B cell (primary cell): ENCODE measurements at regions not wholly inside any gene's neighbourhood (a gene's known extent, or its start where the extent isn't known, plus 50 kb on each side); places are given as distances from the start of the nearest gene placed in this dataset.

Source experiments
- ATAC-seq: fragments of 200-7000 bp; cut with Tn5 transposase; one replicate; pipeline ENCODE4 v1.10.0; 2021; ENCODE audit warnings: low read depth, mild to moderate bottlenecking, moderate number of reproducible peaks, moderate library complexity
- CTCF ChIA-PET: fragments of 350-600 bp; sonication (Branson Sonifier 250); formaldehyde crosslinking; loops from one replicate; lab custom pipeline; 2021; ENCODE audit warnings: antibody characterized with exemption, inconsistent platforms; lab: Charles Lee
- POLR2A ChIA-PET: fragments of 350-600 bp; sonication (Branson Sonifier 250); formaldehyde crosslinking; loops from one replicate; lab custom pipeline; 2021; ENCODE audit warnings: antibody characterized with exemption; lab: Charles Lee
- DNase-seq: peaks from one replicate; pipeline ENCODE4 v3.0.0; 2013
- H2AFZ ChIP-seq: 2 replicates; pipeline ENCODE4 v1.6.1; 2012; ENCODE audit warnings: mild to moderate bottlenecking, low read depth, low read length; ENCODE audit not compliant: insufficient read depth, poor library complexity, severe bottlenecking
- H3K27ac ChIP-seq, 2 donors: 1 replicate in 1 of 2; 2 replicates in 1 of 2; pipeline ENCODE4 v1.5.1; 2012 to 2013; ENCODE audit warnings: low read length in 2 of 2, mild to moderate bottlenecking in 2 of 2, moderate library complexity in 1 of 2
- H3K27me3 ChIP-seq, 4 experiments: fragments of 200-600 bp in 1 of 4; sonication (generic) in 1 of 4; replicated peaks in 1 of 4; 1 replicate in 2 of 4; 2 replicates in 2 of 4; pipeline versions ENCODE4 v1.6.1 to v1.7.0; 2013 to 2016; ENCODE audit warnings: low read length in 3 of 4, mild to moderate bottlenecking in 2 of 4, mixed read lengths in 1 of 4, moderate library complexity in 1 of 4; ENCODE audit not compliant: insufficient read depth in 4 of 4, control insufficient read depth in 3 of 4; ENCODE audit errors: control extremely low read depth in 1 of 4
- H3K36me3 ChIP-seq, 2 experiments: replicated peaks in 1 of 2; 1 replicate in 1 of 2; 2 replicates in 1 of 2; pipeline versions ENCODE4 v1.6.1 to v1.7.1; 2013; ENCODE audit warnings: low read length in 1 of 2; ENCODE audit not compliant: insufficient read depth in 2 of 2, control insufficient read depth in 1 of 2; ENCODE audit errors: control extremely low read depth in 1 of 2, extremely low read depth in 1 of 2
- H3K4me1 ChIP-seq, 2 donors: fragments of 200-600 bp in 1 of 2; sonication (generic) in 1 of 2; 1 replicate in 1 of 2; 2 replicates in 1 of 2; pipeline versions ENCODE4 v1.5.1 to v1.6.1; 2013 to 2017; ENCODE audit warnings: low read length in 2 of 2; ENCODE audit not compliant: control insufficient read depth in 2 of 2, insufficient read depth in 2 of 2
- H3K4me2 ChIP-seq: replicated peaks from 2 replicates; pipeline ENCODE3; 2012; ENCODE audit warnings: mild to moderate bottlenecking, low read depth, low read length; ENCODE audit not compliant: poor library complexity, severe bottlenecking
- H3K4me3 ChIP-seq, 5 experiments: fragments of 200-600 bp in 1 of 5; sonication (generic) in 1 of 5; 1 replicate in 3 of 5; 2 replicates in 2 of 5; pipeline versions ENCODE4 v1.5.1 to v1.7.0; 2011 to 2016; ENCODE audit warnings: low read length in 4 of 5, mild to moderate bottlenecking in 4 of 5, low read depth in 2 of 5, control low read depth in 1 of 5, moderate library complexity in 1 of 5; ENCODE audit not compliant: insufficient read depth in 1 of 5; ENCODE audit errors: control extremely low read depth in 1 of 5, extremely low read depth in 1 of 5
- H3K79me2 ChIP-seq: fragments of 200-600 bp; sonication (generic); one replicate; pipeline ENCODE4 v1.6.0; 2016; ENCODE audit warnings: low read length; ENCODE audit not compliant: control insufficient read depth, insufficient read depth
- H3K9ac ChIP-seq: fragments of 200-600 bp; sonication (generic); 2 replicates; pipeline ENCODE4 v1.6.1; 2017; ENCODE audit warnings: mild to moderate bottlenecking, low read length, moderate library complexity
- H3K9me3 ChIP-seq, 3 donors: one replicate each; pipeline versions ENCODE4 v1.6.1 to v1.7.1; 2013; ENCODE audit warnings: low read length in 2 of 3; ENCODE audit not compliant: control insufficient read depth in 2 of 3, insufficient read depth in 1 of 3; ENCODE audit errors: control extremely low read depth in 1 of 3
- H4K20me1 ChIP-seq: 2 replicates; pipeline ENCODE4 v1.6.0; 2012; ENCODE audit warnings: mild to moderate bottlenecking, low read length; ENCODE audit not compliant: insufficient read depth, control insufficient read depth, poor library complexity, severe bottlenecking
- H3K27ac Mint-ChIP-seq: one replicate; pipeline ENCODE4 v1.8.0; 2021; ENCODE audit warnings: mixed read lengths
- H3K27me3 Mint-ChIP-seq: one replicate; pipeline ENCODE4 v1.8.0; 2021; ENCODE audit warnings: mixed read lengths
- H3K4me1 Mint-ChIP-seq: one replicate; pipeline ENCODE4 v1.8.0; 2021; ENCODE audit warnings: mixed read lengths
- H3K4me3 Mint-ChIP-seq: one replicate; pipeline ENCODE4 v1.8.0; 2021; ENCODE audit warnings: mixed read lengths
- H3K9me3 Mint-ChIP-seq: one replicate; pipeline ENCODE4 v1.8.0; 2022; ENCODE audit warnings: mixed read lengths; ENCODE audit not compliant: insufficient read depth
- CTCF ChIP-seq: fragments of 200-600 bp; IDR thresholded peaks from one replicate; pipeline ENCODE4 v1.8.0; 2022; ENCODE audit warnings: antibody characterized with exemption, mild to moderate bottlenecking
- EZH2 ChIP-seq: IDR thresholded peaks from 2 replicates; pipeline ENCODE4 v1.6.1; 2012; ENCODE audit warnings: borderline replicate concordance, low read depth, mild to moderate bottlenecking, moderate library complexity, low read length; ENCODE audit not compliant: insufficient read depth, poor library complexity, severe bottlenecking
- WGBS: methylation state at CpG from one replicate; pipeline ENCODE4 v1.1.5; 2013; ENCODE audit warnings: missing lambda C conversion rate; ENCODE audit not compliant: insufficient coverage; 5-methylcytosine and 5-hydroxymethylcytosine counted together
- intact Hi-C: fragments of 100-400 bp; cut with micrococcal nuclease; formaldehyde crosslinking; loops from one replicate; pipeline ENCODE4 v1.10.0; 2022

DNA sequence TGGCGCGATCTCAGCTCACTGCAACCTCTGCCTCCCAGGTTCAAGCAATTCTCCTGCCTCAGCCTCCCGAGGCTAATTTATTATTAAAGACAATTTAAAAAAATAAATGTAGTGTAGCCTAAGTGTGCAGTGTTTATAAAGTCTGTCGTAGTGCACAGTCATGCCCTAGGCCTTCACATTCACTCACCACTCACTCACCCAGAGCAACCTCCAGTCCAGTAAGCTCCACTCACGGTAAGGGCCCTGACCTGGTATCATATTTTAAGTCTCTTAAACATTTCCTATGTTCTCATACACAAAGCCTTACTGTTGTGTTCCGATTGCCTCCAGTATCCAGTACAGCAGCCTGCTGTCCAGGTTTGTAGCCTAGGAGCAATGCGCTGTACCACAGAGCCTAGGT is 168.2 kb upstream of the FOXQ1 start:
- Histone ChIP-seq H3K4me3 (no peak overlapping the region), H3K27me3 (no peaks in the 10 kb centered on the region), H3K79me2 (no peaks in the 10 kb centered on the region), H3K36me3 (no peaks in the 10 kb centered on the region), H3K9me3 (peaks cover 0 to 9% (median 2%) of the 10 kb centered on the region in 3 donors), H2AFZ (no peak overlapping the region), H3K4me2 (no peak overlapping the region), H3K9ac (no peak overlapping the region), H3K4me1 (no peaks in the 10 kb centered on the region), H4K20me1 (no peaks in the 10 kb centered on the region), H3K27ac (no peak overlapping the region)
- Mint-ChIP-seq H3K4me3 (no peak overlapping the region), H3K27me3 (peaks cover 13% of the 10 kb centered on the region), H3K27ac (no peak overlapping the region), H3K9me3 (peaks cover 5% of the 10 kb centered on the region), H3K4me1 (no peaks in the 10 kb centered on the region)
- no peak for DNase-seq
- ATAC-seq = no peak
- CTCF ChIA-PET = no interaction called here
- POLR2A ChIA-PET = no interaction called here
- intact Hi-C loops = no loop called here
- TF ChIP-seq CTCF = no peak
- no peak for TF ChIP-seq EZH2
- 85% methylated on average over 2 of the region's 7 CpGs for WGBS

GRCh38 chr6:1139155-1139890 is 172.6 kb upstream of the FOXQ1 start:
- intact Hi-C loops = no loop called here
- POLR2A ChIA-PET = no interaction called here
- no peaks in the 10 kb centered on the region for H3K4me1 Mint-ChIP-seq
- no peak overlapping the region for H3K27ac ChIP-seq
- H3K4me3 Mint-ChIP-seq = no peak overlapping the region
- no peak overlapping the region for H3K9ac ChIP-seq
- H2AFZ ChIP-seq = no peak overlapping the region
- no peaks in the 10 kb centered on the region for H3K79me2 ChIP-seq
- H3K9me3 Mint-ChIP-seq = peaks cover 5% of the 10 kb centered on the region
- H3K27ac Mint-ChIP-seq = no peak overlapping the region
- H4K20me1 ChIP-seq = no peaks in the 10 kb centered on the region
- WGBS = no CpG with 5 or more reads among the region's 4 CpGs
- no peak overlapping the region for H3K4me3 ChIP-seq
- CTCF ChIA-PET = no interaction called here
- no peak overlapping the region for H3K4me2 ChIP-seq
- no peaks in the 10 kb centered on the region for H3K36me3 ChIP-seq
- ATAC-seq (no peak), DNase-seq (no peak)
- peaks cover 0 to 10% (median 0%) of the 10 kb centered on the region in 3 donors for H3K9me3 ChIP-seq
- H3K4me1 ChIP-seq = no peaks in the 10 kb centered on the region
- TF ChIP-seq CTCF (no peak), EZH2 (no peak)
- H3K27me3 Mint-ChIP-seq = peaks cover 9% of the 10 kb centered on the region
- peaks cover 0 to 2% (median 0%) of the 10 kb centered on the region in 4 experiments for H3K27me3 ChIP-seq
